GM10248 (cell line): ENCODE measurements at regions not wholly inside any gene's neighbourhood (a gene's known extent, or its start where the extent isn't known, plus 50 kb on each side); places are given as distances from the start of the nearest gene placed in this dataset.
"Not testable (repeated sequence)": the region's sequence is repeated elsewhere in the genome, so short reads cannot be mapped to it uniquely, and the experiment has no call there.

ENCODE experiments used
- CTCF ChIA-PET: fragments of 300-600 bp; sonication (Branson Sonifier 250); formaldehyde crosslinking; extraction: SDS; loops from one replicate; lab custom pipeline; 2021; ENCODE audit warnings: antibody characterized with exemption; lab: Yijun Ruan, JAX
- POLR2A ChIA-PET: fragments of 350-650 bp; sonication (Branson Sonifier 250); formaldehyde crosslinking; extraction: SDS; loops from one replicate; lab custom pipeline; 2020; ENCODE audit warnings: antibody characterized with exemption; lab: Yijun Ruan, JAX
- DNase-seq: peaks from one replicate; pipeline ENCODE4 v3.0.0; 2012; ENCODE audit errors: extremely low spot score
- TF ChIP-seq, protein P1 (sequence below): IDR thresholded peaks from 2 replicates; pipeline ENCODE4 v1.5.1; 2012; ENCODE audit warnings: mild to moderate bottlenecking, low read depth; ENCODE audit errors: extremely low read depth, missing control alignments, control extremely low read depth

DNA sequence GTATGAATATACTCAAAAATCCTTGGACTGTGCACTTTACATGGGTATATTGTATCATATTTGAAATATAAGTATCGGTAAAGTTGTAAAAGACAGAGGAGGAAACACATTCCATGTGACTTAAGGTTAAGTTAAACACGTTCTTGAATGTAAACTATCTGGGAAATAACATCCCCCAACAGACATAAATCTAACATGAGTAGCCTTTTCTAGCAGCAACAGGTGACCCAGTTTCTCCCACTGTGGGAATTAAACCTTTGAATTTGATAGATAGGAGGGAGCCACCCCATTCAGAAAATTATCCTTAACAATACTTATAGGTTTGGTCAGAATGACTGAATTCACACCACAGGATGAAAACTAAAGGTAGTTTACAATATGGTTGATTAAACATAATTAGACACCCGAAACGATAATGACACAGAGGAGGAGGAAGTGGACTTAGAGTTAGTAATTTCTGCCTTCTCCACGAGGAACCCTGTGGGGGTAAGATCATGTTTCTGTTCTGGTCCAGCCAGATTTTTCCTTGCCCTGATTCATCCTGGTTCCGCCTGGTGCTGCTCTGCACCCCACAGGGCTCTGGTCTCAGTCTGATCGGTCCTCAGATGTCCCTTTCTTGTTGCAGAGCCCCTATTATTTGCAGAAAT lies 84.6 kb upstream of the DNAH5 start:
- ChIA-PET CTCF (no interaction called here), POLR2A (no interaction called here)
- no peak for DNase-seq
- TF ChIP-seq, protein P1, sequence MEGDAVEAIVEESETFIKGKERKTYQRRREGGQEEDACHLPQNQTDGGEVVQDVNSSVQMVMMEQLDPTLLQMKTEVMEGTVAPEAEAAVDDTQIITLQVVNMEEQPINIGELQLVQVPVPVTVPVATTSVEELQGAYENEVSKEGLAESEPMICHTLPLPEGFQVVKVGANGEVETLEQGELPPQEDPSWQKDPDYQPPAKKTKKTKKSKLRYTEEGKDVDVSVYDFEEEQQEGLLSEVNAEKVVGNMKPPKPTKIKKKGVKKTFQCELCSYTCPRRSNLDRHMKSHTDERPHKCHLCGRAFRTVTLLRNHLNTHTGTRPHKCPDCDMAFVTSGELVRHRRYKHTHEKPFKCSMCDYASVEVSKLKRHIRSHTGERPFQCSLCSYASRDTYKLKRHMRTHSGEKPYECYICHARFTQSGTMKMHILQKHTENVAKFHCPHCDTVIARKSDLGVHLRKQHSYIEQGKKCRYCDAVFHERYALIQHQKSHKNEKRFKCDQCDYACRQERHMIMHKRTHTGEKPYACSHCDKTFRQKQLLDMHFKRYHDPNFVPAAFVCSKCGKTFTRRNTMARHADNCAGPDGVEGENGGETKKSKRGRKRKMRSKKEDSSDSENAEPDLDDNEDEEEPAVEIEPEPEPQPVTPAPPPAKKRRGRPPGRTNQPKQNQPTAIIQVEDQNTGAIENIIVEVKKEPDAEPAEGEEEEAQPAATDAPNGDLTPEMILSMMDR = no peak

DNA sequence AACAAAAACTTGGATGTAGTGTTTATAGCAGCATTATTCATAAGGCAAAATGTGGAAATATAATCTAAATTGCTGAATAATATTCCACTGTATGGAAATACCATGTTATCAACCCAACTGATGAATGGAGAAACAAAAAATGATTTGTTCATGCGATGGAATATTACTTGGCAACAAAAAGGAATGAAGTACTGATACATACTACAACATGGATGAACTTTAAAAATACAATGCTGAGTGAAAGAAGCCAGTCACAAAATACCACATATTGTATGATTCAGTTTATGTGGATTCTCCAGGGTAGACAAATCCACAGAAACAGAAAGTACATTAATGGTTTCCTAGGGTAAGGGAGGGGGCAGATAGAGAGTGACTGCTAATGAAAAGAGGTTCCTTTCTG lies 83.7 kb upstream of the DNAH5 start:
- TF ChIP-seq, protein P1 = no peak
- no peak for DNase-seq

DNA sequence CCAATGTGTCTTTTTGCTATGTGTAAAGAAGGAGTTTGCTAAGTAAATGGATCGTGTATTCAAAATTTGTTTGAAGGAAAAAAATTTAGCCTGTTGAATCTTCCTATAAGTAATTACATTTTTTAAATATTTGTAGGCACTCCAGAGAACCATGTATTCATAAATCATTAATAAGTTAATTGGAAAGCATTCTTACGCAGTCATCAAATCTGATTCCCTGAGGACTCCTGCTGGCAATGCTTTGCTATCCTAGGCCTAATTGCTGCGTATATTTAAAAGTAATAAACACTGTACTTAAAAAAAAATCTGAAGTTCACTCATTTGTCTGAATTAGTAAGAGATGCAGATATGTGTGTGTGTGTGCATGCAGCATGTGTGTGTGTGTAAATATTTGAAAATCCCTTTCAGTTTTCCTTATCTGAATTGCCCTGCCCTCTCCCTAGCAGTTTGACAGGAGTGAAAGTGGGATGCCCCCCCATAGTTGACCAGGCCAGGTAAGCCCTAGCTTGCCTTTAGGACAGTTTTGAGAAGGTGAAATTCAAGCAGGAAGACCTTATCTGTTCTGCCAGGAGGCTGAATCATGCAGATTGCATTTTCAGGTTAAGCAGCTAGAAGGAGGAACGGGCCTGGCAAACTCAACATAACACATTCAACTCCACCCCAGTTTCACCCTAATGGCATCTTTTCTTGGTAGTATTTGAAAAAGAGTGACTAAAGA lies 81.2 kb upstream of the DNAH5 start:
- ChIA-PET CTCF (no interaction called here), POLR2A (no interaction called here)
- no peak for DNase-seq
- TF ChIP-seq, protein P1 = no peak

More for the DNA sequence above, 83.7 kb upstream of the DNAH5 start:
- CTCF ChIA-PET = no interaction called here
- POLR2A ChIA-PET = no interaction called here

DNA sequence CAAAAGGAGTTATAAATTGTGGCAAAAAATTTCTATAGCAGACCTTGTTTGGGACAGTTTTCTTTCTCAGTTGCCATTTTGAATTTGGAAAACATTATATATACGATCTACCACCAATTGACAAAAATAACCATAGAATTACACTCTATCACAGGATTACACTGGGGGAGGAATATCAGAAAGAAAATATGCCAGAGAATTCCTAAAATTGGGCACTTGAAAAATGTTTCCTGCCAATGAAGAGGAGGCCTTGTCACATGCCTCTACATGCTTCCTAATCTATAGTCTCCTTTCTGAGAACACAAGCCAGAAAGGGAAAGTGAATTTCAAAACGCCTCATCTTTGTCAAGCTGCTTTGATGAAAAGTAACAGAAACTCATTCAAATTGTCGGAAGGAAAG lies 78.5 kb upstream of the DNAH5 start:
- ChIA-PET CTCF (interaction anchor here (1.3 kb wide), 1 partner anchor 12 kb away, joined by 3 read pairs; no protein-coding TSS in a partner anchor), POLR2A (no interaction called here)
- TF ChIP-seq, protein P1 = no peak
- DNase-seq = no peak

DNA sequence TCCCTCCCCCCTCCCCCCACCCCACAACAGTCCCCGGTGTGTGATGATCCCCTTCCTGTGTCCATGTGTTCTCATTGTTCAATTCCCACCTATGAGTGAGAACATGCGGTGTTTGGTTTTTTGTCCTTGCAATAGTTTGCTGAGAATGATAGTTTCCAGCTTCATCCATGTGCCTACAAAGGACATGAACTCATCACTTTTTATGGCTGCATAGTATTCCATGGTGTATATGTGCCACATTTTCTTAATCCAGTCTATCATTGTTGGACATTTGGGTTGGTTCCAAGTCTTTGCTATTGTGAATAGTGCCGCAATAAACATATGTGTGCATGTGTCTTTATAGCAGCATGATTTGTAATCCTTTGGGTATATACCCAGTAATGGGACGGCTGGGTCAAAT lies 76.5 kb upstream of the DNAH5 start:
- DNase-seq, CTCF ChIA-PET, POLR2A ChIA-PET: not testable (repeated sequence)

DNA sequence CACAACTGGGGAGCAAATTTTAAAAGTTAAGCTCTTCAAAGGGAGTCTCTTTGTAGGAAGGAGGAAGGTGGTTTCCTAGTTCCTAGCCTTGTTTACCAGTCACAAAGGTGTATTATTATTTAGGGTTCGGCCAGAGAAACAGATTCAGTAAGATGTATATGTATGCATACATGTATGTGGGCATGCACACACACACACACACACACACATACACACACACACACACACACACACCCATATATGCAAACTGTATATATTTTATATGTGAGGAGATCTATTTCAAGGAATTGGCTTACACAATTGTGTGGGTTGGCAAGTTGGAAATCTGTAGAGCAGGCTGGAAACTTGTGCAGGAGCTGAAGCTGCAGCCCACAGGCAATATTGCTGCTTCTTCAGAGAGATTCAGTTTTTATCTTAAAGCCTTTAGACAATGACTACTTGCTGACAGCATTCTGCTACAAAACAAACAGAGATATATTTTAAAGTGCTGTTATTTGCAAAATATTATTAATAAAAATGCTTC lies 75.3 kb upstream of the DNAH5 start:
- TF ChIP-seq, protein P1 = no peak
- ChIA-PET POLR2A (no interaction called here), CTCF (no interaction called here)
- no peak for DNase-seq

DNA sequence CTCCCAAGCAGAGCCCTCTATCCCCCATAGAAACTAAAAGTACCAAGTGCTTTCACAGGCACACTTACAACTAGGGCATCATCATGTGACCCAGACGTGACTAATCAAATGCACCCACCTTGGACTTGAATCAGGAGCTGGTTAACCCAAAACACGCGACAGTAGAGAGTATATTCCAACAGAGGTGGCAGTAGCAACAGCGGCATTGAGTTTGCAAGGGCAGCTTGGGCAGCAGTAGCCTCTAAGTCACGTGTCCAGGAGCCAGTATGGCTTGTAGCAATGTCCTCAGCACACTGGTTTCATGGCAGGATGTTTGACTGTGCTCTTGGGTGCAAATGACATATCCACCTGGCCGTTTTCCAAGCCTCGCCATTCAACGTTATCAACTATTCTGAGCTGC lies 73.4 kb upstream of the DNAH5 start:
- POLR2A ChIA-PET = no interaction called here
- CTCF ChIA-PET = no interaction called here
- TF ChIP-seq, protein P1 = no peak
- no peak for DNase-seq
